GM10266 (cell line): ENCODE measurements at regions not wholly inside any gene's neighbourhood (a gene's known extent, or its start where the extent isn't known, plus 50 kb on each side); places are given as distances from the start of the nearest gene placed in this dataset.

Experiments used
- DNase-seq: peaks from one replicate; pipeline ENCODE4 v3.0.0; 2012; ENCODE audit errors: extremely low spot score
- TF ChIP-seq, protein P1 (sequence below): IDR thresholded peaks from 2 replicates; pipeline ENCODE4 v1.5.1; 2012; ENCODE audit warnings: mild to moderate bottlenecking, low read depth; ENCODE audit not compliant: control insufficient read depth, insufficient read depth; ENCODE audit errors: missing control alignments

DNA sequence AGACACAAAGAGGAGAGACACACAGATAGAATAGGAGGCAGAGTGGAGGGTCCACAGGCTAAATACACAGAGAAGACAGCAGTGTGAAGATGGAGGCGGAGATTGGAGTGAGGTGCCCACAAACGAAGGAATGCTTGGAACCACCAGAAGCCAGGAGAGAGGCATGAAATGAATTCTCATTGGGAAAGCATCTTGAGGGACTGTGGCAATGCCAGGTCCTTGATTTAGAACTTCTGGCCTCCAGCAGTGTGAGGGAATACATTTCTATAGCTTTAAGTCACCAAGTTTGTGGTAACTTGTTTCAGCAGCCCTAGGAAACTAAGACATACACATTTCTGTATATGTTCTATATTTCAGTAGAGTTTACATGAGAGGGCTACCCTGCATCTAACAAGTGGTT is 396.6 kb upstream of the ZNF608 start:
- TF ChIP-seq, protein P1, sequence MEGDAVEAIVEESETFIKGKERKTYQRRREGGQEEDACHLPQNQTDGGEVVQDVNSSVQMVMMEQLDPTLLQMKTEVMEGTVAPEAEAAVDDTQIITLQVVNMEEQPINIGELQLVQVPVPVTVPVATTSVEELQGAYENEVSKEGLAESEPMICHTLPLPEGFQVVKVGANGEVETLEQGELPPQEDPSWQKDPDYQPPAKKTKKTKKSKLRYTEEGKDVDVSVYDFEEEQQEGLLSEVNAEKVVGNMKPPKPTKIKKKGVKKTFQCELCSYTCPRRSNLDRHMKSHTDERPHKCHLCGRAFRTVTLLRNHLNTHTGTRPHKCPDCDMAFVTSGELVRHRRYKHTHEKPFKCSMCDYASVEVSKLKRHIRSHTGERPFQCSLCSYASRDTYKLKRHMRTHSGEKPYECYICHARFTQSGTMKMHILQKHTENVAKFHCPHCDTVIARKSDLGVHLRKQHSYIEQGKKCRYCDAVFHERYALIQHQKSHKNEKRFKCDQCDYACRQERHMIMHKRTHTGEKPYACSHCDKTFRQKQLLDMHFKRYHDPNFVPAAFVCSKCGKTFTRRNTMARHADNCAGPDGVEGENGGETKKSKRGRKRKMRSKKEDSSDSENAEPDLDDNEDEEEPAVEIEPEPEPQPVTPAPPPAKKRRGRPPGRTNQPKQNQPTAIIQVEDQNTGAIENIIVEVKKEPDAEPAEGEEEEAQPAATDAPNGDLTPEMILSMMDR: no peak
- DNase-seq: no peak

DNA sequence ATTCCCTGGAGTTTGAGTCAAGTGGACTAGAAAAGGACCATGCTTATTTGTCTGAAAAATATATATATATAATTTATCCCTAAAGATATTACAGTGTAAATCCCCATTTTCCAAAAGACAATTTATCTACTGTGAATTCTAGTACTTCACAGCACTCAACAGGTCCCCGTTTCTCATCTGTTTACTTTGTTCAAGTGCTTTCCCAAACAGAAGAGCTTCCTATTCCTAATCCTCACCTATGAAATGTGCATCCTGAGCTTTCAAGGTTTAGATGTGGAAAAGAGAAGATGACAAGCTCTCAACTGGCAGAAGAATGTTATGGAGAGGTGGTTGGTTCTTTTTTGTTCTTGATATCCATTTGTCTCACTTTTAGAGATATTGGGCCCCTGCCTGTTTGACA is 401.6 kb upstream of the ZNF608 start:
- DNase-seq: no peak
- TF ChIP-seq, protein P1: no peak

DNA sequence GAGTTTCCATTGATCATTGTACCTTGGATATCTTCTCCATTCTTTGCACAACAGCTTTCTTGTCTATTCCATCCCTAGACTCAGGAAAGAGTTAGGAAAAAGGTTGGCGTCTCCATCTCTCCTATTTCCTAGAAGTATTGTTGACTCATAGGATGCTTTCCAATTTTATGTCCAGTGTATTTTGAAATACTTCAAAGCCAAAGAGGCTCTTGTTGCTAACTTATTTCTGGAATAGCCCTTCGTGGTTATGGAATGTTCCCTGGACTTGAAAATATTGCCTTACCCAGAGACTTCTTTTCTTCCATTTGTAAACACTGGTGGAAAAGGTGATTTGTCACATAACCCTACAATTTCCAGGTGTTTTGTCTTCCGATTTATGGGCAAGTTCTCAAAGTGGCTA is 402.3 kb upstream of the ZNF608 start:
- no peak for DNase-seq
- TF ChIP-seq, protein P1: no peak

DNA sequence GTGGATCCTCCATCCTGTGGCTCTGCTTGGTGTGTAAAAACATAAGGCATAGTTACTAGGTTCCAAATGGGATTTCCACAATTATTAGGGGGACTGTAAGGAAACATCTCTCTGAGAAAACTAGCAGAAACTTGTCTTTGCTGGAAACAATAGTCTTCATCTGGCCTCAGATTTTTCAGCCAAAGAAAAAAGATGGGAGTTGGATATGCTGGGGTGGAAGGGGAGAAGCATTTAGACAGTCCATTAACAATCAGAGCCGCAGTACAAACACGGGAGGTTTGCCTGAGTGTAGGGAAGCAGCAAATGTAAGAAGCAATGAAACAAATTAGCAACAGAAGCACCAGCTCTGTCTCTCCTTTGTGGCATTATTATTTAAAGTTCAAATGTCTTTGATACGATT is 402.7 kb upstream of the ZNF608 start:
- TF ChIP-seq, protein P1: no peak

DNA sequence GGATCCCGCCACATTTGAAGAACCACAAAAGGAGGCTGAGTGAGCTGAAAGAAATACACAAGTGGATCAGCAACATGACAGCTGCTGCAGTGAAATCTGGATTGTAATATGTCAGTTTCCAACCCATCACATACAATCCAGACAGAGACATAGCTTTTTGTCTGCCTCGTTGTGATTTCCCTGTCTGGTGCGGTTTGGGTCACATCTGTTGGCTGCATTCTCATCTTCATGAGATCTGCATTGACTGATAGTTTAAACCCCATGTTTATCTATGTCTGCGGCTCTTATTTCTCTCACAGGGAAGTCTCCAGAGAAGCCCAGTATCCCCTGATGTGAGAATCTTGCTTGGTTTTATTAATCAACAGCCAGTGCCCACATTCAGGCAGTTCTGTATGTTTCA is 403.1 kb upstream of the ZNF608 start:
- DNase-seq: no peak
- TF ChIP-seq, protein P1: no peak

More for the DNA sequence above, 402.7 kb upstream of the ZNF608 start:
- DNase-seq: no peak

DNA sequence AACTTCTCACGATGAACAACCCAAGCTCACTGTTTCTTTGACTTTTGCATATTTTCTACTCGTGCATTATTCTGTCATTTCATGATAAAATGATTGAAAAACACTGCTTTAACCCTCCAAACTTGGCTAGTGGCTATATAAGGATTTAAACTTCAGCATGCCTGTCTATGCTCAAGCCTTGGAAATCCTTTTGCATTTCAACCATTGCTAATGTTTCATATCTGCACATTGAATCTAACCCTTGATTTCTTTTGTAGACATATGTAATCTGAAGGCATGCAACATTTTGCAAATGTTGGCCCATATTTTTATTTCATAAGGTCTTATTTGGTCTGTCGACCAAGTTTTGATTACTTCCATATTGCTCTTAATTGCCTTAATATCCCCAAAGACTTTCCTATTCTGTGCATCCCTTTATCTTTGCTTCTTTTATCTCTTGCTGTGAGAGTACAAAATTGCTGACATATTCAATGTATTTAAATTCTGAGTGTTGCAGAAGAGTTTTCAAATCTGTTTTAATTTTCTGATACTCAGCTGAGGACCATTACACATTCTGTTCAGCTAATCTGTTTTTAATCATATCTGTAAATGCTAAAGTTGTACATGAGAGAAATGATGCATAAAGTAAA is 403.7 kb upstream of the ZNF608 start:
- TF ChIP-seq, protein P1: no peak
- DNase-seq: no peak

DNA sequence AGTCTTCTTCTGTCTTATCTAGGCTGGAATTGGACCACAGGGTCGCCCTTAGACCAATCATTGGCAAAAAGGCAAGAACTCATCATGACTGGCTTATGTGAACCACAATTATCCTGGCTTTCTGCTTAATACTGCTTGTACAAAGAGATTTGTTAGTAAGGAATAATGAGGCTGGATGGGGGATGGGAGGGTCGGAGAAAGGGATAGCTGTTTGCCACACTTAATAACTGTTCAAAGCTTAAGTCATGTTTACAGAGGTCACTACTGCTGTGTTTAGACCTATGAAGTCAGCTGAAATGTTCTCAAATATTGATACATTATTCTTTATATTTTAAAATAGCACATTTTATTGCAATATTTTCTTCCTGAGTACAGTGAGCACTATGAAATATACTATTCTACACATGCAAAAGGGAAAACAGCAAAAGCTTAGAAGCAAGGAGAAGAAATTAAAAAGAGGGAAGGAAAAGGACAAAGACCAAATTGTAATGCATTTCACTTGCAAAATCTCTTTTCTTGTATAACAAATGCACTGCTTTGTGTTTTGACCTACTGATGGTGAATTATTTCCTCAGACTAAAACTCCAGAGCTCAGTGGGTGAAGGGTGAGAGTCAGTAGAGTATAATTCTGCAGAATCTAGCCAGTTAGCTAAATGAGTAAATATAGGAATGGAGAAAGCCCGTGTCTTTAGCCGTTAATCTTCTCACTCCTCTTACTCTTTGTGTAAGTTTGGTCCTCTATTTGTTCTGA is 404.9 kb upstream of the ZNF608 start:
- DNase-seq: no peak
- TF ChIP-seq, protein P1: no peak
